Calu3 (cell line): ENCODE measurements at regions not wholly inside any gene's neighbourhood (a gene's known extent, or its start where the extent isn't known, plus 50 kb on each side); places are given as distances from the start of the nearest gene placed in this dataset.

Experiments used
- BruUV-seq: library from RNA; stranded (reverse); fragments of 400-500 nt; replicated peaks from 2 replicates; lab custom pipeline; 2021; lab: Mats Ljungman, UMichigan
- CTCF ChIA-PET: fragments of 300-600 bp; sonication (Branson Sonifier 250); formaldehyde crosslinking; loops from one replicate; lab custom pipeline; 2022; ENCODE audit warnings: antibody characterized with exemption; lab: Charles Lee
- DNase-seq: peaks from one replicate; pipeline ENCODE4 v3.0.0; 2022
- H3K27ac Mint-ChIP-seq: one replicate; pipeline ENCODE4 v1.8.0; 2022; ENCODE audit warnings: mixed read lengths; ENCODE audit not compliant: unreplicated experiment
- H3K27me3 Mint-ChIP-seq: one replicate; pipeline ENCODE4 v1.8.0; 2022; ENCODE audit warnings: mixed read lengths; ENCODE audit not compliant: unreplicated experiment
- H3K36me3 Mint-ChIP-seq: one replicate; pipeline ENCODE4 v1.8.0; 2022; ENCODE audit warnings: mild to moderate bottlenecking, moderate library complexity, mixed read lengths; ENCODE audit not compliant: insufficient read depth, unreplicated experiment
- H3K4me1 Mint-ChIP-seq: one replicate; pipeline ENCODE4 v1.8.0; 2022; ENCODE audit warnings: mild to moderate bottlenecking, low read depth, mixed read lengths; ENCODE audit not compliant: unreplicated experiment
- H3K4me3 Mint-ChIP-seq: one replicate; pipeline ENCODE4 v1.8.0; 2022; ENCODE audit warnings: mild to moderate bottlenecking, low read depth, moderate library complexity, mixed read lengths; ENCODE audit not compliant: unreplicated experiment
- H3K9me3 Mint-ChIP-seq: one replicate; pipeline ENCODE4 v1.8.0; 2022; ENCODE audit warnings: low read depth, mixed read lengths; ENCODE audit not compliant: unreplicated experiment
- CTCF ChIP-seq: fragments of 200-600 bp; IDR thresholded peaks from one replicate; pipeline ENCODE4 v1.8.0; 2022; ENCODE audit warnings: antibody characterized with exemption; ENCODE audit not compliant: unreplicated experiment
- intact Hi-C: fragments of 100-400 bp; cut with micrococcal nuclease; formaldehyde crosslinking; loops from one replicate; pipeline ENCODE4 v1.10.0; 2022; ENCODE audit not compliant: unreplicated experiment

GRCh38 chr3:182686033-182686886, 107.0 kb upstream of the ATP11B start:
- H3K4me3 Mint-ChIP-seq, result no peak overlapping the region
- H3K27ac Mint-ChIP-seq, result no peak overlapping the region
- TF ChIP-seq CTCF, result no peak
- no peaks in the 10 kb centered on the region for H3K9me3 Mint-ChIP-seq
- CTCF ChIA-PET, result interaction anchor here (1.3 kb wide), 1 partner anchor 66 kb away, joined by 3 read pairs; no protein-coding TSS in a partner anchor
- H3K4me1 Mint-ChIP-seq, result peaks cover 17% of the 10 kb centered on the region
- intact Hi-C loops, result loop anchor here (10.0 kb wide), 2 partner anchors 131 to 741 kb away; no protein-coding TSS in a partner anchor
- H3K36me3 Mint-ChIP-seq, result peaks cover 17% of the 10 kb centered on the region
- no TSS peak for BruUV-seq
- DNase-seq, result no peak
- H3K27me3 Mint-ChIP-seq, result no peaks in the 10 kb centered on the region

- no TSS peak for BruUV-seq
- no peak for DNase-seq
- CTCF ChIA-PET, result no interaction called here
- Mint-ChIP-seq H3K4me1 (no peaks in the 10 kb centered on the region), H3K4me3 (no peak overlapping the region), H3K36me3 (no peaks in the 10 kb centered on the region), H3K27me3 (no peaks in the 10 kb centered on the region), H3K9me3 (no peaks in the 10 kb centered on the region), H3K27ac (no peak overlapping the region)
- no peak for TF ChIP-seq CTCF
- intact Hi-C loops, result no loop called here
Measured at GRCh38 chr3:182690172-182690571, 103.1 kb upstream of the ATP11B start.

- no TSS peak for BruUV-seq
- H3K27ac Mint-ChIP-seq, result no peak overlapping the region
- no peaks in the 10 kb centered on the region for H3K27me3 Mint-ChIP-seq
- intact Hi-C loops, result no loop called here
- TF ChIP-seq CTCF, result no peak
- H3K4me1 Mint-ChIP-seq, result peaks cover 3% of the 10 kb centered on the region
- no peak for DNase-seq
- no peaks in the 10 kb centered on the region for H3K9me3 Mint-ChIP-seq
- CTCF ChIA-PET, result interaction anchor here (0.7 to 1.0 kb wide), 2 partner anchors 10 to 31 kb away, joined by 3 to 5 read pairs; no protein-coding TSS in a partner anchor
- H3K4me3 Mint-ChIP-seq, result no peak overlapping the region
- H3K36me3 Mint-ChIP-seq, result no peaks in the 10 kb centered on the region
Measured at GRCh38 chr3:182692021-182692420, 101.3 kb upstream of the ATP11B start.

- no peaks in the 10 kb centered on the region for H3K9me3 Mint-ChIP-seq
- H3K4me3 Mint-ChIP-seq, result no peak overlapping the region
- TF ChIP-seq CTCF, result no peak
- DNase-seq, result no peak
- CTCF ChIA-PET, result no interaction called here
- H3K4me1 Mint-ChIP-seq, result peaks cover 10% of the 10 kb centered on the region
- no peaks in the 10 kb centered on the region for H3K36me3 Mint-ChIP-seq
- intact Hi-C loops, result no loop called here
- BruUV-seq, result no TSS peak
- no peak overlapping the region for H3K27ac Mint-ChIP-seq
- no peaks in the 10 kb centered on the region for H3K27me3 Mint-ChIP-seq
Measured at GRCh38 chr3:182692695-182693094, 100.6 kb upstream of the ATP11B start.
